Occipital lobe (tissue), 1 donor: ENCODE measurements at regions not wholly inside any gene's neighbourhood (a gene's known extent, or its start where the extent isn't known, plus 50 kb on each side); places are given as distances from the start of the nearest gene placed in this dataset.

Experiments
- DNase-seq: peaks from one replicate; lab custom pipeline; 2025; lab: John Stamatoyannopoulos, UW

GRCh38 chrX:39819921-39820849, 277.6 kb downstream of the BCOR start:
- peak; percentile 19 for DNase-seq

GRCh38 chrX:39820938-39821708, 276.6 kb downstream of the BCOR start:
- peak; percentile 3 for DNase-seq

- DNase-seq = no peak
Measured at GRCh38 chrX:39821709-39822095, 276.1 kb downstream of the BCOR start.

GRCh38 chrX:39822133-39822748, 275.5 kb downstream of the BCOR start:
- DNase-seq = no peak

- no peak for DNase-seq
Measured at GRCh38 chrX:39823424-39823823, 274.3 kb downstream of the BCOR start.

- DNase-seq = no peak
Measured at GRCh38 chrX:39823854-39824253, 273.9 kb downstream of the BCOR start.

GRCh38 chrX:39826813-39827543, 270.8 kb downstream of the BCOR start:
- DNase-seq = no peak

GRCh38 chrX:39827951-39828350, 269.8 kb downstream of the BCOR start:
- DNase-seq = no peak

GRCh38 chrX:39828971-39829370, 268.8 kb downstream of the BCOR start:
- DNase-seq = no peak

GRCh38 chrX:39829965-39830364, 267.8 kb downstream of the BCOR start:
- DNase-seq = no peak

GRCh38 chrX:39830414-39830813, 267.3 kb downstream of the BCOR start:
- DNase-seq = no peak

- DNase-seq = no peak
Measured at GRCh38 chrX:39832211-39832610, 265.5 kb downstream of the BCOR start.

- no peak for DNase-seq
Measured at GRCh38 chrX:39834600-39834999, 263.2 kb downstream of the BCOR start.

GRCh38 chrX:39835241-39835640, 262.5 kb downstream of the BCOR start:
- no peak for DNase-seq

GRCh38 chrX:39835776-39836175, 262.0 kb downstream of the BCOR start:
- no peak for DNase-seq

GRCh38 chrX:39836802-39837420, 260.8 kb downstream of the BCOR start:
- DNase-seq = no peak

GRCh38 chrX:39837688-39838087, 260.1 kb downstream of the BCOR start:
- DNase-seq = no peak

- no peak for DNase-seq
Measured at GRCh38 chrX:39839371-39839770, 258.4 kb downstream of the BCOR start.

- DNase-seq = no peak
Measured at GRCh38 chrX:39840133-39840532, 257.6 kb downstream of the BCOR start.

GRCh38 chrX:39840581-39841093, 257.1 kb downstream of the BCOR start:
- DNase-seq = no peak

- DNase-seq = no peak
Measured at GRCh38 chrX:39841604-39842003, 256.2 kb downstream of the BCOR start.
